Spleen (tissue), 11 donors: ENCODE measurements at regions not wholly inside any gene's neighbourhood (a gene's known extent, or its start where the extent isn't known, plus 50 kb on each side); places are given as distances from the start of the nearest gene placed in this dataset.

Source experiments
- DNase-seq: peaks from one replicate; pipeline ENCODE4 v3.0.0-alpha.2; 2020
- H3K27ac ChIP-seq, 8 donors: fragments of 200-600 bp; sonication (generic) in 7 of 8; 1 replicate in 4 of 8; 2 replicates in 4 of 8; pipeline versions ENCODE4 v1.5.0 to v1.8.0; 2016 to 2021; ENCODE audit warnings: inconsistent platforms in 4 of 8, mild to moderate bottlenecking in 4 of 8, moderate library complexity in 1 of 8
- H3K27me3 ChIP-seq, 7 donors: fragments of 200-600 bp; sonication (generic) in 6 of 7; replicated peaks in 1 of 7; 1 replicate in 4 of 7; 2 replicates in 3 of 7; pipeline versions ENCODE4 v1.5.0 to v1.8.0; 2016 to 2021; ENCODE audit warnings: inconsistent platforms in 3 of 7, mild to moderate bottlenecking in 1 of 7
- H3K36me3 ChIP-seq, 6 donors: fragments of 200-600 bp; sonication (generic) in 5 of 6; 1 replicate in 4 of 6; 2 replicates in 2 of 6; pipeline versions ENCODE4 v1.5.0 to v1.8.0; 2016 to 2021; ENCODE audit warnings: inconsistent platforms in 2 of 6
- H3K4me1 ChIP-seq, 6 donors: fragments of 200-600 bp; sonication (generic) in 5 of 6; 1 replicate in 3 of 6; 2 replicates in 3 of 6; pipeline versions ENCODE4 v1.5.0 to v1.8.0; 2016 to 2021; ENCODE audit warnings: inconsistent platforms in 3 of 6
- H3K4me3 ChIP-seq, 8 donors: fragments of 200-600 bp; sonication (generic) in 7 of 8; 1 replicate in 4 of 8; 2 replicates in 4 of 8; pipeline versions ENCODE4 v1.5.0 to v1.8.0; 2016 to 2021; ENCODE audit warnings: inconsistent platforms in 4 of 8, mild to moderate bottlenecking in 4 of 8, moderate library complexity in 2 of 8
- H3K9me3 ChIP-seq, 8 donors: fragments of 200-600 bp; sonication (generic) in 7 of 8; 1 replicate in 4 of 8; 2 replicates in 4 of 8; pipeline versions ENCODE4 v1.5.0 to v1.8.0; 2016 to 2021; ENCODE audit warnings: inconsistent platforms in 4 of 8
- CTCF ChIP-seq, 11 experiments: fragments of 200-600 bp in 7 of 11; fragments of 450-650 bp in 4 of 11; sonication (generic) in 4 of 11; IDR thresholded peaks in 8 of 11; conservative IDR thresholded peaks in 3 of 11; 1 replicate in 7 of 11; 2 replicates in 4 of 11; pipeline versions ENCODE4 v1.4.0 to v1.8.0; 2016 to 2021; ENCODE audit warnings: antibody characterized with exemption in 11 of 11, inconsistent platforms in 4 of 11, mild to moderate bottlenecking in 1 of 11
- POLR2A ChIP-seq, 3 donors: fragments of 450-650 bp; IDR thresholded peaks; one replicate each; pipeline ENCODE4 v1.5.1; 2017; ENCODE audit warnings: antibody characterized with exemption in 3 of 3, mild to moderate bottlenecking in 1 of 3
- POLR2AphosphoS5 ChIP-seq, 3 donors: sonication (generic); formaldehyde crosslinking; IDR thresholded peaks; one replicate each; pipeline ENCODE4 v1.5.1; 2017; ENCODE audit warnings: antibody characterized with exemption in 3 of 3
- WGBS, 5 donors: extraction: QIAGEN DNeasy Blood & Tissue Kit in 3 of 5; methylation state at CpG; one replicate each; pipeline versions ENCODE4 v1.1.5 to v1.1.7; 2013 to 2018; 5-methylcytosine and 5-hydroxymethylcytosine counted together
- intact Hi-C: fragments of 100-400 bp; cut with DNase I; formaldehyde crosslinking; loops from one replicate; pipeline ENCODE4 v1.15.0; 2023; ENCODE audit warnings: low total_unique reads
- donor health status: healthy with polysubstance abuse.
- donor health status: DM: no; HTN: no; CAD: no; lungs with moderate emphysema.
- donor health status: DM: no; HTN: no; CAD: no.
- donor health status: Bipolar disorder and iron deficiency.
- donor health status: healthy.
- donor health status: DM: no; HTN: no; CAD: no.
- donor health status: DM: yes; HTN: yes; CAD: no.

- 45 to 69% (median 63%) methylated on average over 7 to 8 of the region's 8 CpGs for WGBS, 5 donors
- TF ChIP-seq CTCF (IDR thresholded peaks at IDR 0.05 in 8 of 11, conservative IDR thresholded peaks at IDR 0.05 in 3 of 11) (peak in 10 of 11 experiments; percentile 15 to 78 (median 58)), POLR2A (IDR thresholded peaks at IDR 0.05) (no peak)
- Histone ChIP-seq H3K27me3 (no peaks in the 10 kb centered on the region), H3K27ac (no peak overlapping the region), H3K36me3 (no peaks in the 10 kb centered on the region), H3K4me1 (peaks cover 8 to 54% (median 25%) of the 10 kb centered on the region in 6 donors), H3K4me3 (no peak overlapping the region), H3K9me3 (peaks cover 0 to 6% (median 0%) of the 10 kb centered on the region in 8 donors)
- DNase-seq = no peak
- intact Hi-C loops = loop anchor here (5.0 kb wide), 1 partner anchor 180 kb away; no protein-coding TSS in a partner anchor
Observed at GRCh38 chr3:8441969-8442559, 59.6 kb upstream of the LMCD1 start.

DNA sequence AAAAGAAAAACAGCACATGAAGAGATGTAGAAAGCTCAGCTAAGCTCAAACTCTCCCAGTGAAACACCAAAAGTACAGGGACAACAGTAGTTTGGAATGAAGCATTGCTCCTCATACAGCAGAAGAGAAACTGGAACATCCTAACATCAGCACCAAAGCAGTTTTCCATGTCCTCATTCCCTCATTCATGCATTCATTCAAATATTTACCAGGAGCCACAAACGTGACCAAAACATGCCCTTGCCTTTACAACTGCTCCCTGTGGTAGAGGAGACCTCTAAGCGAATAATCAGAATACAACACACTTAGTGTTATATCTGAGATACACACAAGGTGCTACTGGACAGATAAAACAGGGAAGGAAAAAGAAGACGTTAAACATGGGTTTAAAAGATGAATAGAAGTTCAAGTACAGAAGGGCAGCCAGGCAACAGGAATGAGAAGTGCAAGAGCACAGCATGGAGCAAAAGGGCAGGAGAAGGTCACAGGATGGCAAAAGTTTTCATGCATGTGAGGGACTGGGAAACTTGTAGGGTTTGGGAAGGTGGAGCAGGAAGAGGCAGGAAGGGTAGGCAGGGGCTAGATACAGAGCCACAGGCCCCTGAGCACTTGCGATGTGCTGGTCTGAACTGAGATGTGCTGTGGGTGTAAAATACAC lies 58.5 kb upstream of the LMCD1 start:
- Histone ChIP-seq H3K9me3 (peaks cover 0 to 6% (median 0%) of the 10 kb centered on the region in 8 donors), H3K4me3 (no peak overlapping the region), H3K4me1 (peaks cover 8 to 50% (median 25%) of the 10 kb centered on the region in 6 donors), H3K27ac (peak overlapping the region in 7 of 8 donors; percentile 39 to 84 (median 70)), H3K36me3 (no peaks in the 10 kb centered on the region), H3K27me3 (no peaks in the 10 kb centered on the region)
- intact Hi-C loops = loop anchor here (5.0 kb wide), 1 partner anchor 179 kb away; no protein-coding TSS in a partner anchor
- DNase-seq = no peak
- TF ChIP-seq POLR2AphosphoS5 (IDR thresholded peaks at IDR 0.05) = no peak
- no peak for TF ChIP-seq POLR2A (IDR thresholded peaks at IDR 0.05)
- TF ChIP-seq CTCF (IDR thresholded peaks at IDR 0.05 in 8 of 11, conservative IDR thresholded peaks at IDR 0.05 in 3 of 11) = no peak
- WGBS, 5 donors = 55 to 81% (median 67%) methylated on average over 4 of the region's 4 CpGs

- TF ChIP-seq CTCF (IDR thresholded peaks at IDR 0.05 in 8 of 11, conservative IDR thresholded peaks at IDR 0.05 in 3 of 11) (peak in 1 of 11 experiments; percentile 7), POLR2A (IDR thresholded peaks at IDR 0.05) (peak in 1 of 3 donors; percentile 60), POLR2AphosphoS5 (IDR thresholded peaks at IDR 0.05) (peak in 2 of 3 donors; percentile 82 to 88)
- Histone ChIP-seq H3K4me1 (peaks cover 8 to 45% (median 25%) of the 10 kb centered on the region in 6 donors), H3K4me3 (no peak overlapping the region), H3K27ac (peak overlapping the region; percentile 35 to 84 (median 72)), H3K36me3 (no peaks in the 10 kb centered on the region), H3K9me3 (peaks cover 0 to 6% (median 0%) of the 10 kb centered on the region in 8 donors), H3K27me3 (no peaks in the 10 kb centered on the region)
- WGBS, 5 donors = 27 to 33% (median 31%) methylated on average over 14 to 15 of the region's 15 CpGs
- intact Hi-C loops = loop anchor here (5.0 kb wide), 1 partner anchor 178 kb away; no protein-coding TSS in a partner anchor
- peak; percentile 81 for DNase-seq
Observed at GRCh38 chr3:8443829-8444791, 57.5 kb upstream of the LMCD1 start.
